ENCODE measurements at regions not wholly inside any gene's neighbourhood (a gene's known extent, or its start where the extent isn't known, plus 50 kb on each side); places are given as distances from the start of the nearest gene placed in this dataset.

DNA sequence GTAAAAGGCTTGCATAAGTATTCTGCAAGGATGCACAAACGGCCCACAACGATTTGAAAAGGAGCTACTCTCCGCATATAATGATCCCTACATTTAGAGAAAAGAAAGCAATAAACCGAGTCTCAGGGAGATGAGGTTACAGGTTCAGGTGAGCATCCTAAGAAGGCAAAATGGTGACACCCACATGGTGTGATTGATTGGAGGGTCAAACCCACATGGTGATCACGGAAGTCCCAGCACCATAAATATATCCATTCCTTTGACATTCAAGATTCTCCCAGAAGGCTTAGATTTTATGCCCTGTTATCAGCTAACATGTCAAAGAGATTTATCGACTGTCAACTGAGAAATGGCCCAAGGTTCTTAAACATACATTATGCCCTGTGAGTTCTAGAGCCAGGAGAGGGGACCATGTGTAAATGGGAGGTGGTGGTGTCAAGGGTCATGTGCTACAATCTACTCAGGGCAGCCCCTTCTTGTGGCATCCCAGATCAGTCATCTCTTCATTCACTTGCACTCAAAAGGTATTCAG lies 282.2 kb downstream of the EMP1 start:
- no peak for DNase-seq

DNA sequence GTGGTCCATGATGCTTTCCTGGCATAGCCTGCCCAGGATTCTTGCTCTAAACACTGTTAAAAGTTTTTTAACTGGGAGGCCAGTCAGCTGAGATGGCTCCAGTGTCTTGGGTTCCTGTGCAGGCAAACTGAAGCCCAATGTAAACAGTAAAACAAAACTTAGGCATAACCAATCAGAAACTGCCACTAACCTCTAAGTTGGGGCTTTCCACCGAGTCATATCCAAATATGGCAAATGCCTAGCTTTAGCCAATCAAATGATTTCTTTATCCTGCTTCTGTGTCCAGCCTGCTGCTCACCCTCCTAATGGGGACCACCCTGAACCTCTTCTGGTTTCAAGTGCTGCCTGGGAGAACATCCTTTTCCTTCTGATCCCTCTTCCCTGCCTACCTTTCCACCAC lies 277.9 kb downstream of the EMP1 start:
- no peak for DNase-seq

- DNase-seq: no peak
Measured at GRCh38 chr12:13472690-13473089, 276.2 kb downstream of the EMP1 start.

DNA sequence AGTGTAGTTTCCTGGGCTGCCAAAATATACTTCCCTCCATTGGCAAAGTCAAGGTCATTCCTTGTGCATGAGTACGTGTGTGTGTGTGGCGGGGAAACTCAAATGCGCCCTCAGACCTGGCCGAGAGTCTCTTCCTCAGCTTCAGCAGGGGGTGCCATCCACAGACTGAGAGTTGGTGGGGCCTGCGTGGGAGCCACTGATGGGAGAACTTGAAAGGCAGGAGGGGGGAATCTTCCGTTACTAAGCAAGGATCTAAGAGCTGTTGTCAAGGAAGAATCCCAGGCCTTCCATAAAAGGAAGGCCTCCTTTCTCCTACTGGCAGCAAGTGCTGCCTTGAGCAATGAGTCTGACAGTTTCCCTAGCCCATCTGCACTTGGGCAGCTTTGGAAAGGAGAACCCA lies 274.9 kb downstream of the EMP1 start:
- no peak for DNase-seq

DNA sequence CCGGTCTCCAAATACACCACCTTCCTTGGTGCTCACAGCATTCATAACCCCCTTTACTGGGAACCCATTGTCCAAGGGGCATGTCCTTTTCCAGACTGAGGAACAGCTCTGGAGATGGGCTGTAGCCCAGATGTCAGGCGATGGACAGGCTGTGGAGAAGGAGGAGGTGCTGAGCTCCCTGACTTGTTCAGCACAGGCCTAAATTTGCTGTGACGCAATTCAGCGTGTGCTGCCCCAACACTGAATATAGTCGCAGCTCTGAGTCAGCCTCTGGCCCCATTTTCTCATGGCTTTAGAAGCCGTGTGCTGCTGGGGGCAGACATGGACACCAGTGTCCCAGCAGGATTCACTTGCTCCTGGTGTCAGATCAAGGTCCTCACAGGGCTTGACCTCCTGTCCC lies 269.1 kb downstream of the EMP1 start:
- no peak for DNase-seq

DNA sequence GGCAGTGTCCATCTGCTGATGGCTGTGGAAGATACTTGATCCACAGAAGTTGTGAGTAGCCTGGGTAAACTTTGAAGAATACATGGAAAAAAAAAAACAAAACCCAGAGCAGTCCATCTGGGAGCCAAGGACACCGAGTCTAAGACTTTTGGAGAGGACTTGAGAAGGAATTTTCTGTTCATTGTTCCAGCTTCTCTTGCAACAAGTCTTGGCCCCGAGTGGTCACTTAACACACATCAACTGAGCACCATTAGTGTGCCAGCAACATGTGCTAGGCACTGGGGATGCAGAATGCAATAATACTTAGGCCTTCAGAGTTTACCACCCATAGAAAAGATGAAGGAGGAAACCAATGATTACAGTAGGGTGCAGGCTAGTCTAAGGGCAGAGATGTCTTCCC lies 266.7 kb downstream of the EMP1 start:
- no peak for DNase-seq

DNA sequence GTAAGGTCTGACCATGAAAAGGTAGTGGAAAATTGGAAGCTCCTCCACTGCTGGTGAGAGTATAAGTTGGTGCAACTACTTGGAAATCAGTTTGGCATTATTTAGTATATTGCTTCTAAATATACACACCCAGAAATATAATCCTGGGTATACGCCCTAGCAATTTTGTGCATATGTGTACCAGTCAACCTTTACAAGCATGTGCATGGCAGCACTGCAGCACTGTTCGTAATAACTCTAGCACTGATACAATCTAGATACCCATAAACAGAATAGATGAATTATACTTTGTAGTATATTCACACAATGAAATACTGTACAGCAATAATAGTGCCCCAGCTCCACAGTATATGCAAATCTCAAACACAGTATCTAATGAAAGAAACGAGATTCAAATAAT lies 265.9 kb downstream of the EMP1 start:
- no peak for DNase-seq

- no peak for DNase-seq
Measured at GRCh38 chr12:13455778-13456144, 259.2 kb downstream of the EMP1 start.

GRCh38 chr12:13454991-13455777 lies 258.7 kb downstream of the EMP1 start:
- no peak for DNase-seq

GRCh38 chr12:13452955-13453570 lies 256.5 kb downstream of the EMP1 start:
- no peak for DNase-seq

GRCh38 chr12:13451776-13452175 lies 255.2 kb downstream of the EMP1 start:
- DNase-seq: no peak

DNA sequence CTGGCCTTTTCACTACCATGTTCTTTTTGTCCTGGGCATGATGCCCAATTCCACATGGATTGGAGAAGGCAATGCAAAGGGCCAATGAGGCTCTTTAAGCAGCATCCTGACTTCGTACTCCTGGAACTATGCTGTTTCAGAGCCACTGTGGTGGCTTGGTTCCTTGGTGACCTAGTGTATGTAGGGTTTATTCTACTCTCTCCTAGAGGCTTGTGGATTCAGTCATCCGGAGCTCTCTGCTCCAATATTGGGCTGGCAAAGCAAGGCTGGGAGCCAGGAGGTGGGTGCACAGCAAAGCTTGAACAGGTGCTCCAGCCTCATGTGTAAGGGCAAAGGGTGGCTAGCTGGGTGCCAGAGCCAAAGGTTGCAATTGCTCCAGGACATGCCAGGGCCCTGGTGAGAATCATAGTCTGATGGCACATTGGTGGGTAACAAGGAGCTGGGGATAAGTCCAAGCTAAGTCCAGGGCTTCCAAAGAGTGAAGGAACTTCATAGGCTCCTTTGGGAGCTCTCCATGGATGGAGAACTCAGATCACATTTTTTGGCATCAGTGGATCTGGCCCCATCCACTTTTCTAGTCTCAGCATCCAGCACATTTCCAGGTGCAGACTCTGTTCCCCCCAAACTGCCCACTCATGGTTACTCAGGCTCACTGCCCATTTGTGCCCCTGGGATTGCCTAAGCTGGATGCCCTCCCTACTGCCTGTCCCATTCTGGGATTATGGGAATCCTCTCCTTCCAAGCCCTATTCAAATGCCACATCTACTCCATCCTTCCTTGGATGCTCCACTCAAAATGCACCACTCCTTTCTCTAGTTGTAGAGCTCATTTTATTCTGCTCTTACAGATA lies 253.9 kb downstream of the EMP1 start:
- DNase-seq: no peak

- no peak for DNase-seq
Measured at GRCh38 chr12:13444076-13444475, 247.6 kb downstream of the EMP1 start.

- DNase-seq: no peak
Measured at GRCh38 chr12:13443498-13443897, 247.0 kb downstream of the EMP1 start.

- no peak for DNase-seq
Measured at GRCh38 chr12:13443028-13443427, 246.5 kb downstream of the EMP1 start.

DNA sequence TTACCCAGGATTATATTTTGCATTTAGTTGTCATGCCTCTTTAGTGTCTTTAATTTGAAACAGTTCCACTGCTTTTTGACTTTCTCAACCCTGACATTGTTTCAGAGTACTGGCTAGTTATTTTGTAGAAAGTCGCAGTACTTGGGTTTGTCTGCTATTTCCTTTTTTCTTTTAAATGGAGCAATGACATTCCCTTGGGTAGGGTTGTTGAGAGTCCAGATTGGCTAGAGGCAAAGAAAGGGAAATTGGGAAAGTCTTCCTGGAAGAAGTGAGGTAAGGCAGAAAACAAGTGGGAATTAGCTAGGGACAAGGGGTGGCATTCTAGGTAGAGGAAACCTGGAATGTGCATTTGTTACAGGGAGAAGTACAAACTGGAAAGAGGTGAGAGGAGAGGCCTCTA lies 245.9 kb downstream of the EMP1 start:
- DNase-seq: no peak

GRCh38 chr12:13440844-13441243 lies 244.3 kb downstream of the EMP1 start:
- DNase-seq: no peak

- no peak for DNase-seq
Measured at GRCh38 chr12:13437541-13437940, 241.0 kb downstream of the EMP1 start.

DNA sequence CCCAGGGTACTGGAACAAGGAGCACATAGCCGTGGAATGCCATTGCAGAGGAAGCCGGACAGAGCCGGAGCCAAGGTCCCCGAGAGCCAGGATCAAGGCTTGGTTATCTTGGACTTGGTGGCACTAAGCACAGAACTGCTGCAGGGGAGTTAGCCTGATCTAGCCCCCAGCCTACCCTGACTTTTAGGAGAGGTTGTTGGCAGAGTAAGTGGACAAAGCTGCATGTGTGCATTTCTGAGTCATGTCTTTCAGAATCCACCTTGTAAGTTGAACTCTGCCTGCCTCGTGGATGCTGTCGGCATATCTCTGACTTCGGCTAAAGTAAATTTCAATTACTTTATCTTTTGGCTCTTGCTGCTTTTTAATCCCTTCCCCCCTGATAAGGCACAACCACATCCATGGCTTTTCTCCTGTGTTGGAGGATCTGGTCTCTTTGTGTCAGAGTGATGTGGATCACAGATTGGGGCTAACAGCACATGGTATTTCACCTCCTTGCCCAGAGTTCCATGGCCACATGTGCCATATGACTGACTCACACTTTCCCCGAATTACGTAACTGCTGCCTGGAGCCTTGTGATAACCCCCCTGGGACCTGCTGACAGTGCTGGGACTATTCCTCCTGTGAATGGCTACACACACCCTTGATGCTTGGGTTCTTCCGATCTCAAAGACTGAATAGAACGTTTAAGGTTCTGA lies 240.3 kb downstream of the EMP1 start:
- DNase-seq: no peak

- DNase-seq: no peak
Measured at GRCh38 chr12:13436182-13436581, 239.7 kb downstream of the EMP1 start.

- no peak for DNase-seq
Measured at GRCh38 chr12:13435235-13435933, 238.9 kb downstream of the EMP1 start.

DNA sequence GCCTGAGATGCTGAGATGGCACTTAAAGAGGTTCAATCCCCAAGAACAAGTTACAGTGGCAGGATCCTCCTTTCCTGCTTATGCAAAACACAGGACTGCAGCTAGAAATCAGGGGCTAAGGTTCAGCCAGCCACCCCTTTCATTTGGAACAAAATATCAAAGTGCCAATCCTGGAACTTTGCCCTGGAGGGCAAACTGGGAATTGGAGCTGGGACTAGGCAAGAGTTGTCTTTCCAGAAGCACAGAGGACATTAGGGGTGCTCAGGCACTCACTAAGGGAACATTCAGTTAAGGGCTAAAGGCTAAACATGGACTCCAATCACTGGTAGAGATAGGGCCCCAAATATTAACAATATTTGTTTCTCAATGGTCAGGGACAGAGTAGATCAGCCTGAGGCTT lies 237.2 kb downstream of the EMP1 start:
- no peak for DNase-seq
